HG02678 (cell line): ENCODE measurements at regions not wholly inside any gene's neighbourhood (a gene's known extent, or its start where the extent isn't known, plus 50 kb on each side); places are given as distances from the start of the nearest gene placed in this dataset.

ENCODE experiments used
- ATAC-seq: cut with Tn5 transposase; IDR thresholded peaks from one replicate; pipeline ENCODE4 v1.9.1; 2021; ENCODE audit warnings: mild to moderate bottlenecking, moderate library complexity; ENCODE audit not compliant: unreplicated experiment

GRCh38 chr3:177721864-177722785, 524.8 kb upstream of the TBL1XR1 start:
- no peak for ATAC-seq

- no peak for ATAC-seq
These were observed 526.8 kb upstream of the TBL1XR1 start for GRCh38 chr3:177724020-177724638.

GRCh38 chr3:177725165-177725564, 527.9 kb upstream of the TBL1XR1 start:
- ATAC-seq: no peak

- no peak for ATAC-seq
These were observed 529.5 kb upstream of the TBL1XR1 start for GRCh38 chr3:177726807-177727206.

- no peak for ATAC-seq
These were observed 532.8 kb upstream of the TBL1XR1 start for GRCh38 chr3:177729956-177730681.

- ATAC-seq: no peak
These were observed 533.5 kb upstream of the TBL1XR1 start for GRCh38 chr3:177730814-177731213.

GRCh38 chr3:177731644-177732268, 534.5 kb upstream of the TBL1XR1 start:
- ATAC-seq: no peak

- ATAC-seq: no peak
These were observed 536.0 kb upstream of the TBL1XR1 start for GRCh38 chr3:177733233-177733632.

- ATAC-seq: no peak
These were observed 536.7 kb upstream of the TBL1XR1 start for GRCh38 chr3:177733936-177734335.

- no peak for ATAC-seq
These were observed 538.1 kb upstream of the TBL1XR1 start for GRCh38 chr3:177735431-177735830.

- ATAC-seq: no peak
These were observed 542.2 kb upstream of the TBL1XR1 start for GRCh38 chr3:177739461-177739860.

- ATAC-seq: no peak
These were observed 543.0 kb upstream of the TBL1XR1 start for GRCh38 chr3:177740254-177740653.

GRCh38 chr3:177742273-177742672, 545.0 kb upstream of the TBL1XR1 start:
- ATAC-seq: peak; percentile 77

GRCh38 chr3:177743173-177743890, 546.0 kb upstream of the TBL1XR1 start:
- no peak for ATAC-seq

GRCh38 chr3:177744873-177745606, 547.8 kb upstream of the TBL1XR1 start:
- ATAC-seq: no peak

- no peak for ATAC-seq
These were observed 548.3 kb upstream of the TBL1XR1 start for GRCh38 chr3:177745607-177746005.

- ATAC-seq: no peak
These were observed 549.2 kb upstream of the TBL1XR1 start for GRCh38 chr3:177746337-177746933.

GRCh38 chr3:177749836-177750235, 552.6 kb upstream of the TBL1XR1 start:
- ATAC-seq: no peak

- ATAC-seq: no peak
These were observed 553.2 kb upstream of the TBL1XR1 start for GRCh38 chr3:177750436-177750835.
